ENCODE measurements at regions not wholly inside any gene's neighbourhood (a gene's known extent, or its start where the extent isn't known, plus 50 kb on each side); places are given as distances from the start of the nearest gene placed in this dataset.

DNA sequence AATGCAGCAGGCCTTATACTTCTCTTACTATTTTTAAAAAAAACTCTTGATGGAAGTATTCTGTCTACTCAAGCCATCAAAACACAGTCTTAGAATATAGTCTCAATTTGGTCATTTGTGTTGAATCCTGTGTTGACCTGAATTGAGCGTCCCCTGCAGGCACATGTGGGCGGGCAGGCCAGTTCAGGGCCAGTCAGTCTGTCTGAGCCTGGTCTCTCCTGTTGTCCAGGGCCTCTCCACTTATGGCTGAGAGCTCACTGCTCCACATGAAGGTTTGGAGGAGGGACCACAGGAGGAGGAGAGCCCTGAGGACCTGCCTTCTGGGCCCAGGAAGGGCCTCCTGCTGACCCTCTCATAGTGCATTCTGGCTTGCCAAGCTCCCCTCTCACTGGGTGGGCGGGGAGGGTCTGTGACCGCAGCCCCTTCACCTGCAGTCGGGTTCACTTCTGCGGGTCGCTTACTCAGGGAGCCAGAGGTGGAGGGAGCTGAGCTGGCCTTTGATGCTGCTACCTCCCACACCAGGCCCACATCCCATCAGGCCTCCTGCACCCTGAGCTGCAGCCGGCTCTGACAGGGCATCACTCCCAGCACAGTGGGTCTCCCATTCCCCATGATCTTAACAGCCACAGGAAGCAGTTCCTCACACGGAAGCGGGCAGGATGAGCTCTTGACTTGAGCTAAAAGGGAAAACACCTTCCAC is 178.2 kb upstream of the S1PR3 start:
- no peaks in the 10 kb centered on the region for H3K36me3 ChIP-seq (ENCODE audit: insufficient read depth, low read length)
- no peak overlapping the region for H3K4me2 ChIP-seq (ENCODE audit: low read length)
- no peak for DNase-seq (ENCODE audit: low read depth)
- FAIRE-seq = no peak
- no peaks in the 10 kb centered on the region for H3K9me3 ChIP-seq (ENCODE audit: insufficient read depth, low read depth, low read length)
- Mint-ChIP-seq H3K4me1 (ENCODE audit: low read depth, unreplicated experiment) (peaks cover 30% of the 10 kb centered on the region), H3K9me3 (ENCODE audit: unreplicated experiment) (no peaks in the 10 kb centered on the region), H3K27me3 (ENCODE audit: low read depth, unreplicated experiment) (peaks cover 6% of the 10 kb centered on the region), H3K27ac (ENCODE audit: unreplicated experiment) (no peak overlapping the region), H3K36me3 (ENCODE audit: low read depth, unreplicated experiment) (no peaks in the 10 kb centered on the region), H3K4me3 (ENCODE audit: unreplicated experiment) (no peak overlapping the region)
- peaks cover 38% of the 10 kb centered on the region for H3K4me1 ChIP-seq (ENCODE audit: insufficient read depth, low read length)
- no peak overlapping the region for H3K27ac ChIP-seq (ENCODE audit: low read depth, low read length)
- TF ChIP-seq, protein P1, sequence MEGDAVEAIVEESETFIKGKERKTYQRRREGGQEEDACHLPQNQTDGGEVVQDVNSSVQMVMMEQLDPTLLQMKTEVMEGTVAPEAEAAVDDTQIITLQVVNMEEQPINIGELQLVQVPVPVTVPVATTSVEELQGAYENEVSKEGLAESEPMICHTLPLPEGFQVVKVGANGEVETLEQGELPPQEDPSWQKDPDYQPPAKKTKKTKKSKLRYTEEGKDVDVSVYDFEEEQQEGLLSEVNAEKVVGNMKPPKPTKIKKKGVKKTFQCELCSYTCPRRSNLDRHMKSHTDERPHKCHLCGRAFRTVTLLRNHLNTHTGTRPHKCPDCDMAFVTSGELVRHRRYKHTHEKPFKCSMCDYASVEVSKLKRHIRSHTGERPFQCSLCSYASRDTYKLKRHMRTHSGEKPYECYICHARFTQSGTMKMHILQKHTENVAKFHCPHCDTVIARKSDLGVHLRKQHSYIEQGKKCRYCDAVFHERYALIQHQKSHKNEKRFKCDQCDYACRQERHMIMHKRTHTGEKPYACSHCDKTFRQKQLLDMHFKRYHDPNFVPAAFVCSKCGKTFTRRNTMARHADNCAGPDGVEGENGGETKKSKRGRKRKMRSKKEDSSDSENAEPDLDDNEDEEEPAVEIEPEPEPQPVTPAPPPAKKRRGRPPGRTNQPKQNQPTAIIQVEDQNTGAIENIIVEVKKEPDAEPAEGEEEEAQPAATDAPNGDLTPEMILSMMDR (IDR thresholded peaks at IDR 0.05; ENCODE audit: insufficient read depth, low read depth, low read length) = no peak
- no peak for TF ChIP-seq EZH2 (IDR thresholded peaks at IDR 0.05; ENCODE audit: insufficient read depth, low read length)
- H4K20me1 ChIP-seq (ENCODE audit: insufficient read depth, low read length) = no peaks in the 10 kb centered on the region
- no peak overlapping the region for H3K4me3 ChIP-seq (ENCODE audit: insufficient read depth, low read depth, low read length)
- no peaks in the 10 kb centered on the region for H3K27me3 ChIP-seq (ENCODE audit: insufficient read depth, low read length)
- no peak overlapping the region for H3K9ac ChIP-seq (ENCODE audit: low read length)
- no peak overlapping the region for H2AFZ ChIP-seq (ENCODE audit: low read depth, low read length)
- H3K79me2 ChIP-seq (ENCODE audit: insufficient read depth, low read length) = no peaks in the 10 kb centered on the region

DNA sequence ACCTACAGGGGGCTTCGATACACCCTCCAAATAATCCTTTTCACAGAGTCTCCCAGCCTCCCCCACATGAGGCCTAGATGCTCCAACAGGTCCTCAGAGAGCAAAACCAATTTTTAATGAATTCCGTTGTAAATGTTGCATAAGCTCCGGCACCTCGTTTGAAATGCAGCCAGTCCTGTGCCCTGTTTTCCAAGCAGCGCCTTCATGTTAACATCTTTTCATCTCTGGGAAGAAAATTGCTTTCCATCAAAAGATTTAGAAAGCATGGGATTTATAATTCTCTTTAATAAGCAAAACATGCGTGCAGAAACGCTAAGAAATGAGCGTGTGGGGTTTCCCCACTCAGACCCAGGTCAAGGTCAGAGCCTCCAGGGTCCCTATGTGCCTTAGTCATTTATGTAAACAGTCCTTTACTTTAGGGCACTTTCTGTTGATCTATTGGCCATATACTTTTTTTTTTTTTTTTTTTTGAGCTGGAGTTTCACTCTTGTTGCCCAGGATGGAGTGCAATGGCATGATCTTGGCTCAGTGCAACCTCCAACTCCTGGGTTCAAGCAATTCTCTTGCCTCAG is 177.5 kb upstream of the S1PR3 start:
- no peaks in the 10 kb centered on the region for H3K79me2 ChIP-seq (ENCODE audit: insufficient read depth, low read length)
- H3K4me1 ChIP-seq (ENCODE audit: insufficient read depth, low read length) = peaks cover 44% of the 10 kb centered on the region
- no peak overlapping the region for H2AFZ ChIP-seq (ENCODE audit: low read depth, low read length)
- H3K9me3 ChIP-seq (ENCODE audit: insufficient read depth, low read depth, low read length) = no peaks in the 10 kb centered on the region
- DNase-seq (ENCODE audit: low read depth) (no peak), FAIRE-seq (no peak)
- H3K4me2 ChIP-seq (ENCODE audit: low read length) = no peak overlapping the region
- no peak overlapping the region for H3K9ac ChIP-seq (ENCODE audit: low read length)
- no peak overlapping the region for H3K27ac ChIP-seq (ENCODE audit: low read depth, low read length)
- H3K4me3 Mint-ChIP-seq (ENCODE audit: unreplicated experiment) = no peak overlapping the region
- no peaks in the 10 kb centered on the region for H3K27me3 ChIP-seq (ENCODE audit: insufficient read depth, low read length)
- H3K27ac Mint-ChIP-seq (ENCODE audit: unreplicated experiment) = no peak overlapping the region
- H4K20me1 ChIP-seq (ENCODE audit: insufficient read depth, low read length) = no peaks in the 10 kb centered on the region
- H3K9me3 Mint-ChIP-seq (ENCODE audit: unreplicated experiment) = no peaks in the 10 kb centered on the region
- no peak for TF ChIP-seq EZH2 (IDR thresholded peaks at IDR 0.05; ENCODE audit: insufficient read depth, low read length)
- TF ChIP-seq, protein P1 (IDR thresholded peaks at IDR 0.05; ENCODE audit: insufficient read depth, low read depth, low read length) = no peak
- H3K4me3 ChIP-seq (ENCODE audit: insufficient read depth, low read depth, low read length) = no peak overlapping the region
- peaks cover 6% of the 10 kb centered on the region for H3K27me3 Mint-ChIP-seq (ENCODE audit: low read depth, unreplicated experiment)
- H3K36me3 Mint-ChIP-seq (ENCODE audit: low read depth, unreplicated experiment) = no peaks in the 10 kb centered on the region
- H3K4me1 Mint-ChIP-seq (ENCODE audit: low read depth, unreplicated experiment) = peaks cover 34% of the 10 kb centered on the region
- H3K36me3 ChIP-seq (ENCODE audit: insufficient read depth, low read length) = no peaks in the 10 kb centered on the region

DNA sequence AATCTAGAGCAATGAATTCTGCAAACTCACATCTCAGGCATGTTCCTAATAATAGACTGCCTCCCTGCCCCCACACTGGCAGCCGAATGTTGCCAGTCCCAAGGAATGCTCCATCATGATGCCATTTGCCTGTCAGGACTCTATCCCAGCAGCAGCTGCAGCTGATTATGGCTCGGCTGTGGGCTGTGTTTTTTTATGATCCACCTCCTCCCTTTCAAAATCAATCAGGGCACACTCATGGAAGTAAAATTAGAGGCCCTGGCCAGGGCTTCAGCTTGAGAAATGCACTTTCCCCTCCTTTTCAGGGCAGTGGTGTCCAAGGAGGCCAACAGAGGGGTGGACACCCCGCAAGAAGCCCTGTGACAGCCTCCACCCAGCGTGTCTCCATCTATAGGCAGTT is 176.7 kb upstream of the S1PR3 start:
- Histone ChIP-seq H3K27ac (ENCODE audit: low read depth, low read length) (peak overlapping the region; percentile 11), H3K79me2 (ENCODE audit: insufficient read depth, low read length) (no peaks in the 10 kb centered on the region), H2AFZ (ENCODE audit: low read depth, low read length) (no peak overlapping the region), H4K20me1 (ENCODE audit: insufficient read depth, low read length) (no peaks in the 10 kb centered on the region), H3K4me3 (ENCODE audit: insufficient read depth, low read depth, low read length) (no peak overlapping the region), H3K9ac (ENCODE audit: low read length) (no peak overlapping the region), H3K4me1 (ENCODE audit: insufficient read depth, low read length) (peaks cover 53% of the 10 kb centered on the region), H3K27me3 (ENCODE audit: insufficient read depth, low read length) (no peaks in the 10 kb centered on the region), H3K36me3 (ENCODE audit: insufficient read depth, low read length) (no peaks in the 10 kb centered on the region), H3K9me3 (ENCODE audit: insufficient read depth, low read depth, low read length) (no peaks in the 10 kb centered on the region), H3K4me2 (ENCODE audit: low read length) (peak overlapping the region; percentile 57)
- H3K4me3 Mint-ChIP-seq (ENCODE audit: unreplicated experiment) = peak overlapping the region; percentile 13
- peaks cover 6% of the 10 kb centered on the region for H3K27me3 Mint-ChIP-seq (ENCODE audit: low read depth, unreplicated experiment)
- TF ChIP-seq, protein P1 (IDR thresholded peaks at IDR 0.05; ENCODE audit: insufficient read depth, low read depth, low read length) = no peak
- peak; percentile 78 for FAIRE-seq
- no peaks in the 10 kb centered on the region for H3K36me3 Mint-ChIP-seq (ENCODE audit: low read depth, unreplicated experiment)
- H3K4me1 Mint-ChIP-seq (ENCODE audit: low read depth, unreplicated experiment) = peaks cover 43% of the 10 kb centered on the region
- no peaks in the 10 kb centered on the region for H3K9me3 Mint-ChIP-seq (ENCODE audit: unreplicated experiment)
- peak; percentile 82 for DNase-seq (ENCODE audit: low read depth)
- peak overlapping the region; percentile 43 for H3K27ac Mint-ChIP-seq (ENCODE audit: unreplicated experiment)

All from astrocyte (in vitro differentiated cells and primary cell).